NCI-H345 (cell line): ENCODE measurements at regions not wholly inside any gene's neighbourhood (a gene's known extent, or its start where the extent isn't known, plus 50 kb on each side); places are given as distances from the start of the nearest gene placed in this dataset.
"Not testable (repeated sequence)": the region's sequence is repeated elsewhere in the genome, so short reads cannot be mapped to it uniquely, and the experiment has no call there.

Source experiments
- DNase-seq: peaks from one replicate; lab custom pipeline; 2025; lab: John Stamatoyannopoulos, UW

GRCh38 chr11:22065472-22065871 is 127.4 kb upstream of the ANO5 start:
- DNase-seq, result no peak

GRCh38 chr11:22069844-22070243 is 123.0 kb upstream of the ANO5 start:
- DNase-seq, result no peak

GRCh38 chr11:22076271-22076930 is 116.5 kb upstream of the ANO5 start:
- no peak for DNase-seq

- DNase-seq, result no peak
Measured at GRCh38 chr11:22078063-22078462, 114.8 kb upstream of the ANO5 start.

- DNase-seq, result no peak
Measured at GRCh38 chr11:22079133-22079872, 113.6 kb upstream of the ANO5 start.

GRCh38 chr11:22082178-22082577 is 110.7 kb upstream of the ANO5 start:
- DNase-seq, result no peak

- DNase-seq, result no peak
Measured at GRCh38 chr11:22082788-22083187, 110.1 kb upstream of the ANO5 start.

GRCh38 chr11:22084056-22084455 is 108.8 kb upstream of the ANO5 start:
- DNase-seq, result no peak

- DNase-seq, result no peak
Measured at GRCh38 chr11:22084564-22084963, 108.3 kb upstream of the ANO5 start.

- no peak for DNase-seq
Measured at GRCh38 chr11:22089609-22090008, 103.3 kb upstream of the ANO5 start.

- DNase-seq, result no peak
Measured at GRCh38 chr11:22106566-22106965, 86.3 kb upstream of the ANO5 start.

GRCh38 chr11:22115470-22116029 is 77.3 kb upstream of the ANO5 start:
- no peak for DNase-seq

GRCh38 chr11:22127981-22128380 is 64.9 kb upstream of the ANO5 start:
- DNase-seq, result not testable (repeated sequence)

- DNase-seq, result peak; percentile 6
Measured at GRCh38 chr11:22130462-22131053, 62.3 kb upstream of the ANO5 start.

GRCh38 chr11:22133776-22134175 is 59.1 kb upstream of the ANO5 start:
- no peak for DNase-seq

- no peak for DNase-seq
Measured at GRCh38 chr11:22138264-22138663, 54.6 kb upstream of the ANO5 start.
